Bronchial epithelial cell (primary cell): ENCODE measurements at regions not wholly inside any gene's neighbourhood (a gene's known extent, or its start where the extent isn't known, plus 50 kb on each side); places are given as distances from the start of the nearest gene placed in this dataset.
"Not testable (repeated sequence)": the region's sequence is repeated elsewhere in the genome, so short reads cannot be mapped to it uniquely, and the experiment has no call there.

ENCODE experiments used
- DNase-seq: peaks from one replicate; pipeline ENCODE4 v3.0.0-alpha.2; 2010; ENCODE audit warnings: low read depth
- FAIRE-seq: peaks from 2 replicates; lab custom pipeline; 2011; peaks lifted over from hg19 to GRCh38; lab: Jason Lieb, UNC
- H3K27me3 ChIP-seq: 2 replicates; pipeline ENCODE4 v1.5.1; 2011; ENCODE audit warnings: low read length; ENCODE audit not compliant: control insufficient read depth, insufficient read depth
- H3K36me3 ChIP-seq: 2 replicates; pipeline ENCODE4 v1.5.1; 2011; ENCODE audit warnings: low read length; ENCODE audit not compliant: control insufficient read depth, insufficient read depth
- H3K4me3 ChIP-seq: 2 replicates; pipeline ENCODE4 v1.5.1; 2011; ENCODE audit warnings: mild to moderate bottlenecking, low read depth, low read length, control low read depth
- TF ChIP-seq, protein P1 (sequence below): IDR thresholded peaks from 2 replicates; pipeline ENCODE4 v1.5.1; 2011; ENCODE audit warnings: mild to moderate bottlenecking, moderate library complexity, low read length, control low read depth, inconsistent platforms; ENCODE audit not compliant: insufficient read depth, severe bottlenecking

DNA sequence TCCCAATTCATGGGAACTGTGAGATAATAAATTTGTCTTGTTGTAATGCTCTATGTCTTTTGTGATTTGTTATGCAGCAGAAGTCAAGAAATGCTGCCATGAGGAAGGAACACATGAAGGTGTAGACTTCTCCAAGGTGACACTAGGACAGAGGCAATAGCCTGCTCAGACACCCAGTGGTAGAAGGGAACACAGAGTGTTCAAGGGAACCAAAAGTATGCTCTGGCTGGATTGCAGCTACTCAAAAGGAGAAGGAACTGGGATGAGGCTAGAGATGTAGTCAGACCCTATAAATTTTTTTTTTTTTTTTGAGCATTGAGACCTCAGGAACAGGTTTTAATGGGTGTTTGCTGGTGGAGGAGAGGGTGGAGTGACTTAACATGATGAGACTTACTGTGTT is 232.5 kb downstream of the PARP8 start:
- TF ChIP-seq, protein P1, sequence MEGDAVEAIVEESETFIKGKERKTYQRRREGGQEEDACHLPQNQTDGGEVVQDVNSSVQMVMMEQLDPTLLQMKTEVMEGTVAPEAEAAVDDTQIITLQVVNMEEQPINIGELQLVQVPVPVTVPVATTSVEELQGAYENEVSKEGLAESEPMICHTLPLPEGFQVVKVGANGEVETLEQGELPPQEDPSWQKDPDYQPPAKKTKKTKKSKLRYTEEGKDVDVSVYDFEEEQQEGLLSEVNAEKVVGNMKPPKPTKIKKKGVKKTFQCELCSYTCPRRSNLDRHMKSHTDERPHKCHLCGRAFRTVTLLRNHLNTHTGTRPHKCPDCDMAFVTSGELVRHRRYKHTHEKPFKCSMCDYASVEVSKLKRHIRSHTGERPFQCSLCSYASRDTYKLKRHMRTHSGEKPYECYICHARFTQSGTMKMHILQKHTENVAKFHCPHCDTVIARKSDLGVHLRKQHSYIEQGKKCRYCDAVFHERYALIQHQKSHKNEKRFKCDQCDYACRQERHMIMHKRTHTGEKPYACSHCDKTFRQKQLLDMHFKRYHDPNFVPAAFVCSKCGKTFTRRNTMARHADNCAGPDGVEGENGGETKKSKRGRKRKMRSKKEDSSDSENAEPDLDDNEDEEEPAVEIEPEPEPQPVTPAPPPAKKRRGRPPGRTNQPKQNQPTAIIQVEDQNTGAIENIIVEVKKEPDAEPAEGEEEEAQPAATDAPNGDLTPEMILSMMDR = no peak
- FAIRE-seq = no peak
- H3K4me3 ChIP-seq = no peak overlapping the region
- no peak for DNase-seq
- no peaks in the 10 kb centered on the region for H3K27me3 ChIP-seq
- no peaks in the 10 kb centered on the region for H3K36me3 ChIP-seq

DNA sequence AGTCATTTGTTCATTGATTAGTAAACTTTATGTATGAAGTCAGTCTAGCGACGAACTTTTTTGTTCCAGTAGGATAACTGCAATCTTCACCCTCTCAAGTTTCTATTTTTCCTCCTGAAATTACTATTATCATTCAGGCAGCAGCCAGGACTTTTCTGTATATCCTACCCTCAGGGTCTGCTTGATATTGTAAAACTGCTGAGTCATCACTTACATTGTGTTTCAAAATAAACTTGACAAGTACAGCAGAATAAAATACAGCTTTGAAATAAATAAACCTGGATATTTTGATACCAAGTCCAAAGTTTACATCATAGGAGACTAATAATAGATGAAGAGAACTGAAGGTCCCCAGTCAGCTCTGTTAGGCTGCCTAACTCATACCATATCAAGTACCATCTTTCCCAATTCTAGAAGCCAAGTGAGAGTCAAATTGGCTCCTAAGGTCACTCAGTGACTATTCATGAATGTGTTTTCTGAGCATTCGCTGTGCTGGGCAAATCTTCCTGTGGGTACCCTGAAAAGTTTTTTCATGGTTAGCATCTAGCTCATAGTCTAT is 234.6 kb downstream of the PARP8 start:
- H3K4me3 ChIP-seq = no peak overlapping the region
- H3K27me3 ChIP-seq = no peaks in the 10 kb centered on the region
- DNase-seq (no peak), FAIRE-seq (no peak)
- no peaks in the 10 kb centered on the region for H3K36me3 ChIP-seq
- TF ChIP-seq, protein P1 = no peak

DNA sequence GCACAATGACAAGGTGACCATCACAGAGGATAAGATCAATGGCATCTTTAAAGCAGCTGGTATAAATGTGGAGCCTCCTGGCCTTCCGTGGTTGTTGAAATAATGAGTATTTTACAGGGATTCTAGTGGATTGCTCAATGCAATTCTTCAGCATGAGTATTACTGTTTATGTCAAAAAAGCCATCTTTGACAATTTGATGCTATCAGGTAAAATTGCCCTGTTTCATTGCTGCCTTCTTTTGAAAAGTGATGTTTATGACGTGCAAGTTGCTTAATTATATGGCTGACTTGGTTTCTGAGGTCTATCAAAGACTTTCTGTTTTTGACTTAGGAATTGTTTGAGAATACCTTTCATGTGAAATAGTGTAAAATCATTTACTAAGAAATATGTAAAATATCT is 237.2 kb downstream of the PARP8 start:
- Histone ChIP-seq H3K27me3 (no peaks in the 10 kb centered on the region), H3K36me3 (no peaks in the 10 kb centered on the region), H3K4me3 (no peak overlapping the region)
- no peak for FAIRE-seq
- TF ChIP-seq, protein P1 = no peak
- no peak for DNase-seq

DNA sequence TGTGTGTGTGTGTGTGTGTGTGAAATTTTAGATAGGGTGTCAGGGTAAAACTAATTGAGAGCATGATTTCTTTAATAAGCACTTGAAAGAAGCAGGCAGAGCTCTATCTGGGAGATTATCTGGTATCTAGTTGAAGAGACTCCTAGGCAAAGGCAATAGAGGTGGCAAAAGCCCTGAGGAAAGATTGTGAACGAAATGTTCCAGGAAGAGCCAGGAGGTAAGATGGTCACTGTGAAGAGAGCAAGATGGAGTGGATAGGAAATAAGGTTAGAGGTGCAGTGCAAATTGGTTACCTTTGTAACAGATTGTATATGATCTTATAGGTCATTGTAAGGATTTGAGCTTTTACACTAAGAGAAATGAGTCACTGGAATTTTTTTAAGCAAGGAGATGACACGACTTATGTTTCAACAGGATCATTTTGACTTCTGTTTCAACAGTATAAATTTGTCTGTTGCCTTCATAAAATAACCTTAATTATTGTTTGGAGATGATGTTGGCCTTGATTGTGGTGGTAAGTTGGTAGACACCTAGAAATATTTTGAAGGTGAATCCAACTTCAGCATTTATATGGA is 239.6 kb downstream of the PARP8 start:
- DNase-seq = peak; percentile 1
- Histone ChIP-seq H3K36me3 (no peaks in the 10 kb centered on the region), H3K4me3 (no peak overlapping the region), H3K27me3 (no peaks in the 10 kb centered on the region)
- TF ChIP-seq, protein P1 = no peak
- no peak for FAIRE-seq

DNA sequence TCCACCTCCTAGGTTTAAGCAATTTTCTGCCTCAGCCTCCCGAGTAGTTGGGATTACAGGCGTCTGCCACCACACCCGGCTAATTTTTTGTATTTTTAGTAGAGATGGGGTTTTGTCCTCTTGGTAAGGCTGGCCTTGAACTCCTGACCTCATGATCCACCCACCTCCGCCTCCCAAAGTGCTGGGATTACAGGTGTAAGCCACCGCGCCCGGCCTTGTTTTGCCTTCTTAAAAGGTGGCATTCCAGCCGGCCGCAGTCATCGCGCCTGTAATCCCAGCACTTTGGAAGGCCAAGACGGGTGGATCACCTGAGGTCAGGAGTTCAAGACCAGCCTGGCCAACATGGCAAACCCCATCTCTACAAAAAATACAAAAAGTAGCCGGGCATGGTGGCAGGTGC is 253.7 kb downstream of the PARP8 start:
- not testable (repeated sequence) for H3K27me3 ChIP-seq, H3K36me3 ChIP-seq, DNase-seq, FAIRE-seq, H3K4me3 ChIP-seq

DNA sequence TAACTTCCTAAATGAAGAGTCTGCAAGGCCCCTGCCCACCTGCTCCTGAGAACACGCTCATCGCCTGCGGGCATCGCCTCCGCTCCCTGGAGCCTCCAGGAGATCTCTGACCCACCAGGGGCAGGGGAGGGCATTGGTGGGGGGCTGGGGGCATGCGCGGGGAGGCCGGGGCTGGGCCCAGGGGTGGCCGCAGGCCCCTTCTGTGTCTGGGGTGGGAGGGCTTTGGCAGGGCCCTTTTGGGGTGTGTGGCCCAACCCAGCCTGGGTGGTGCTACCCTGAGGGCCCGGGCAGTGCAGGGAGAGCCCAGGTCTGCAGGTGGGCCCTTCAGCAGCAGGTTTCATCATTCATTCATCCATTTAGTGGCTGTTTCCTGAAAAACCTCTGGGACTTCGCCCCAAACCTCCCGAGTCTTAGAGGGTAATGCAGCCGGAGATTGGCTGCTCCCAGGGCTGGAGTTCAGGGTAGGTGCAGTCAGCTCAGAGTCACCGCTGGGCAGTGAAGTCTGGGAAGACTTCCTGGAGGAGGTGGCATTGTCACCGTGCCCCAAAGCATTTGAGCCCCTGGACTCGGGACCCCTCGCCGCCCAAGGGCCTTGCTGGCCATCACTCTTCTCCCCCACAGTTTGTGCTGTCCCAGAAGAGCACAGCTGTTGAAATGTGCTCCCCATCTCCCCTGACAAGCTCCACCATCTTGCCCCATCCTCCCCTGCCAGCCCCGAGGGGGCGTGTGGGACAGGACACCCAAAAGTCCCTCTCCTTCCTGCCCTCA is 255.1 kb downstream of the PARP8 start:
- DNase-seq = no peak
- no peak for FAIRE-seq
- Histone ChIP-seq H3K27me3 (no peaks in the 10 kb centered on the region), H3K4me3 (no peak overlapping the region), H3K36me3 (no peaks in the 10 kb centered on the region)
- TF ChIP-seq, protein P1 = no peak

DNA sequence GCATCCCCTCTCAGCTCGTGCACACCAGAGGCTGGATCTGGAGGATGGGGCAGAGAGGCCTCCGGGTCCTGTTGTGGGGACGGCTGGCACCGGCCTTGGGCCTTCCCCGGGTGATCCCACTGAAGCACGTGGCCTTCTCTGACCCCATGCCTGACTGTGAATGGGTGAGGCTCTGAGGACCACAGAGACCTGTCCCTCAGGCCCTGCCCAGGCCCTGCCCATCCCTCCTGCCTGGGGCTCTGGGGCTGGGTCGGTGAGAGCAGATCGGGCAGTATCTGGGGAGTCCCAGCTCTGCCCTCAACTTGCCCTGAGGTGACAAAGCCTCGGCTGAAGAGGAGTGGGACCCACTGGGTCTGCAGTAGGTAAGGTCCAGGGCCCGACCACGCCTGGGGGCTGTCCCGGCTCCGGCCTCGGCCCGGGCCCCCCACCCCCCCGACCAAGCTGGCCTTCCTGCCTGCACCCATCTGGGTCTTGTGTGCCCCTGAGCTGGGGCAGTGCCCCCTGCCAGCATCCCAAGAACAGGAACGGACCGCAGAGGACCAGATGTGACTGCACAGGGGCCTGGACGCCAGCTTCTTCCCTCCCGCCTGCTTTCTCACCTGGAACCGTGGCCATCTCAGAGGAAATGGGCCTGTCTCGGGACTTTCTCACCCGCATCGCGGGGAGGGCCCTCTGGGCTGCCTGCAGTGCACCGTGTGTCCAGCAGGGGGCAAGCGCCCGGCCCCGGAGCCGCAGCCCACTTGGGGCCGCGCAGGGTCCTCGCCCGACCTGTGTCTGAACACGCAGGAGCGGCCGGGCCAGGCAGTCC is 255.9 kb downstream of the PARP8 start:
- H3K4me3 ChIP-seq, FAIRE-seq, H3K27me3 ChIP-seq, H3K36me3 ChIP-seq, DNase-seq: not testable (repeated sequence)
